CD4-positive, CD25-positive, alpha-beta regulatory T cell (primary cell): ENCODE measurements at regions not wholly inside any gene's neighbourhood (a gene's known extent, or its start where the extent isn't known, plus 50 kb on each side); places are given as distances from the start of the nearest gene placed in this dataset.
"Not testable (repeated sequence)": the region's sequence is repeated elsewhere in the genome, so short reads cannot be mapped to it uniquely, and the experiment has no call there.

Experiments
- ATAC-seq, 2 donors: fragments of 150-1000 bp; cut with Tn5 transposase; one replicate each; pipeline ENCODE4 v1.10.0; 2021; ENCODE audit warnings: low read depth in 2 of 2, moderate number of reproducible peaks in 2 of 2, moderate library complexity in 1 of 2
- DNase-seq, 3 donors: peaks; one replicate each; pipeline versions ENCODE4 v3.0.0 to v3.0.0-alpha.2; 2012 to 2022; ENCODE audit warnings: mixed read lengths in 1 of 3
- H3K27ac ChIP-seq: one replicate; pipeline ENCODE4 v1.7.0; 2013; ENCODE audit warnings: mild to moderate bottlenecking, low read length; ENCODE audit not compliant: insufficient read depth, poor library complexity, severe bottlenecking
- H3K27me3 ChIP-seq: one replicate; pipeline ENCODE4 v1.7.0; 2013; ENCODE audit warnings: low read length; ENCODE audit not compliant: control insufficient read depth, insufficient read depth
- H3K36me3 ChIP-seq: one replicate; pipeline ENCODE4 v1.7.0; 2013; ENCODE audit warnings: mild to moderate bottlenecking, low read length, moderate library complexity; ENCODE audit not compliant: control insufficient read depth, insufficient read depth
- H3K4me1 ChIP-seq: 2 replicates; pipeline ENCODE4 v1.7.0; 2013; ENCODE audit warnings: mild to moderate bottlenecking, low read length; ENCODE audit not compliant: insufficient read depth, control insufficient read depth, poor library complexity, severe bottlenecking
- H3K4me3 ChIP-seq: one replicate; pipeline ENCODE4 v1.7.0; 2013; ENCODE audit warnings: low read depth, mild to moderate bottlenecking, low read length, moderate library complexity
- H3K9me3 ChIP-seq, 2 experiments: 1 replicate in 1 of 2; 2 replicates in 1 of 2; pipeline ENCODE4 v1.7.0; 2013; ENCODE audit warnings: low read length in 2 of 2, mild to moderate bottlenecking in 1 of 2, moderate library complexity in 1 of 2; ENCODE audit not compliant: control insufficient read depth in 2 of 2
- H3K27ac Mint-ChIP-seq, 3 donors: one replicate each; pipeline ENCODE4 v1.8.0; 2020 to 2022; ENCODE audit warnings: mild to moderate bottlenecking in 3 of 3, mixed read lengths in 3 of 3, moderate library complexity in 2 of 3
- H3K27me3 Mint-ChIP-seq: one replicate; pipeline ENCODE4 v1.8.0; 2022; ENCODE audit warnings: mild to moderate bottlenecking, mixed read lengths
- H3K36me3 Mint-ChIP-seq: one replicate; pipeline ENCODE4 v1.8.0; 2020; ENCODE audit warnings: mixed read lengths
- H3K4me1 Mint-ChIP-seq, 4 donors: one replicate each; pipeline ENCODE4 v1.8.0; 2020 to 2022; ENCODE audit warnings: mixed read lengths in 4 of 4, mild to moderate bottlenecking in 1 of 4
- H3K4me3 Mint-ChIP-seq, 4 donors: one replicate each; pipeline ENCODE4 v1.8.0; 2020 to 2022; ENCODE audit warnings: mild to moderate bottlenecking in 4 of 4, mixed read lengths in 4 of 4, moderate library complexity in 3 of 4
- H3K9me3 Mint-ChIP-seq, 7 donors: one replicate each; pipeline ENCODE4 v1.8.0; 2020 to 2022; ENCODE audit warnings: mixed read lengths in 7 of 7, mild to moderate bottlenecking in 3 of 7, moderate library complexity in 2 of 7

GRCh38 chr12:97640826-97641225 lies 178.2 kb downstream of the RMST start:
- no peaks in the 10 kb centered on the region for H3K9me3 ChIP-seq
- H3K9me3 Mint-ChIP-seq = peaks cover 0 to 11% (median 2%) of the 10 kb centered on the region in 7 donors
- H3K36me3 Mint-ChIP-seq = no peaks in the 10 kb centered on the region
- ATAC-seq (no peak), DNase-seq (no peak)
- no peak overlapping the region for H3K27ac Mint-ChIP-seq
- no peak overlapping the region for H3K4me3 Mint-ChIP-seq
- H3K27me3 ChIP-seq = no peaks in the 10 kb centered on the region
- H3K4me1 ChIP-seq = no peaks in the 10 kb centered on the region
- no peak overlapping the region for H3K27ac ChIP-seq
- no peaks in the 10 kb centered on the region for H3K36me3 ChIP-seq
- H3K4me3 ChIP-seq = no peak overlapping the region
- no peaks in the 10 kb centered on the region for H3K27me3 Mint-ChIP-seq
- H3K4me1 Mint-ChIP-seq = no peaks in the 10 kb centered on the region

- no peaks in the 10 kb centered on the region for H3K9me3 ChIP-seq
- no peaks in the 10 kb centered on the region for H3K4me1 ChIP-seq
- H3K4me3 ChIP-seq = no peak overlapping the region
- no peaks in the 10 kb centered on the region for H3K27me3 ChIP-seq
- no peaks in the 10 kb centered on the region for H3K36me3 Mint-ChIP-seq
- DNase-seq = no peak
- H3K36me3 ChIP-seq = no peaks in the 10 kb centered on the region
- H3K4me3 Mint-ChIP-seq = no peak overlapping the region
- H3K27me3 Mint-ChIP-seq = no peaks in the 10 kb centered on the region
- H3K27ac ChIP-seq = no peak overlapping the region
- no peaks in the 10 kb centered on the region for H3K4me1 Mint-ChIP-seq
- H3K27ac Mint-ChIP-seq = no peak overlapping the region
- ATAC-seq = no peak
- H3K9me3 Mint-ChIP-seq = peaks cover 0 to 8% (median 2%) of the 10 kb centered on the region in 7 donors
Observed at GRCh38 chr12:97642911-97643310, 180.3 kb downstream of the RMST start.

DNA sequence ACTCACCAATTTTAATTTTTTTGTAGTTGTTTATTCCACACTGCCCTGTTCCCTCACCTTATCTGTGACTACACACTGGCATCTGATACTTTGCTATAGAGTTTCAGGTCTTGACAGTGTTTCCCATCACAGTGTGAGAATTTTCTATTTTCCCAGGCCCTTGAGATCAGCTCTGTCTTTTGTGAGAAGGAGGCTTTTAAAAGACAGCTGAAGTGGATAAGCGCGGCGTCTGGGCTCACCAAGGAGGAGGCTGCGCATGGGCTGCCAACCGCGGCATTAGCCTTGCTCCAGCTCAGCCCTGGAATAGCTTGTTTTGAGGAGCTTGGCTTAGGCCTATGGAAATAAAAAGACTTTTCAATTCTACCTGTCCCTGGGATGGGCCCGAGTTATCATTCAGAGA lies 181.3 kb downstream of the RMST start:
- no peak overlapping the region for H3K27ac ChIP-seq
- no peak overlapping the region for H3K27ac Mint-ChIP-seq
- H3K36me3 ChIP-seq = no peaks in the 10 kb centered on the region
- H3K27me3 ChIP-seq = no peaks in the 10 kb centered on the region
- H3K9me3 Mint-ChIP-seq = peaks cover 0 to 8% (median 2%) of the 10 kb centered on the region in 7 donors
- H3K27me3 Mint-ChIP-seq = no peaks in the 10 kb centered on the region
- no peak overlapping the region for H3K4me3 Mint-ChIP-seq
- ATAC-seq (no peak), DNase-seq (no peak)
- H3K9me3 ChIP-seq = no peaks in the 10 kb centered on the region
- no peaks in the 10 kb centered on the region for H3K4me1 ChIP-seq
- H3K4me1 Mint-ChIP-seq = no peaks in the 10 kb centered on the region
- H3K4me3 ChIP-seq = no peak overlapping the region
- H3K36me3 Mint-ChIP-seq = no peaks in the 10 kb centered on the region

- Mint-ChIP-seq H3K4me1 (no peaks in the 10 kb centered on the region), H3K27me3 (no peaks in the 10 kb centered on the region), H3K36me3 (no peaks in the 10 kb centered on the region), H3K9me3 (peaks cover 0 to 9% (median 2%) of the 10 kb centered on the region in 7 donors), H3K4me3 (no peak overlapping the region), H3K27ac (no peak overlapping the region)
- Histone ChIP-seq H3K4me3 (no peak overlapping the region), H3K27ac (no peak overlapping the region), H3K9me3 (no peaks in the 10 kb centered on the region), H3K36me3 (no peaks in the 10 kb centered on the region), H3K4me1 (no peaks in the 10 kb centered on the region), H3K27me3 (no peaks in the 10 kb centered on the region)
- ATAC-seq = no peak
- no peak for DNase-seq
Observed at GRCh38 chr12:97645726-97646125, 183.1 kb downstream of the RMST start.

- H3K4me1 Mint-ChIP-seq = no peaks in the 10 kb centered on the region
- no peaks in the 10 kb centered on the region for H3K36me3 Mint-ChIP-seq
Observed at GRCh38 chr12:97647142-97647541, 184.5 kb downstream of the RMST start.

GRCh38 chr12:97650242-97650641 lies 187.6 kb downstream of the RMST start:
- H3K4me3 ChIP-seq = no peak overlapping the region
- no peaks in the 10 kb centered on the region for H3K9me3 ChIP-seq
- DNase-seq = no peak
- H3K4me1 ChIP-seq = no peaks in the 10 kb centered on the region
- no peak overlapping the region for H3K27ac Mint-ChIP-seq
- H3K9me3 Mint-ChIP-seq = peaks cover 0 to 6% (median 4%) of the 10 kb centered on the region in 7 donors
- H3K4me3 Mint-ChIP-seq = no peak overlapping the region
- no peaks in the 10 kb centered on the region for H3K4me1 Mint-ChIP-seq
- ATAC-seq = no peak
- no peaks in the 10 kb centered on the region for H3K36me3 Mint-ChIP-seq
- no peaks in the 10 kb centered on the region for H3K27me3 Mint-ChIP-seq
- no peaks in the 10 kb centered on the region for H3K27me3 ChIP-seq
- H3K36me3 ChIP-seq = no peaks in the 10 kb centered on the region
- H3K27ac ChIP-seq = no peak overlapping the region

More at GRCh38 chr12:97647142-97647541, 184.5 kb downstream of the RMST start:
- Histone ChIP-seq H3K4me1 (no peaks in the 10 kb centered on the region), H3K27me3 (no peaks in the 10 kb centered on the region), H3K9me3 (no peaks in the 10 kb centered on the region), H3K36me3 (no peaks in the 10 kb centered on the region), H3K27ac (no peak overlapping the region), H3K4me3 (no peak overlapping the region)
- Mint-ChIP-seq H3K4me3 (no peak overlapping the region), H3K27ac (no peak overlapping the region), H3K9me3 (peaks cover 0 to 9% (median 0%) of the 10 kb centered on the region in 7 donors), H3K27me3 (no peaks in the 10 kb centered on the region)
- ATAC-seq = no peak
- no peak for DNase-seq

GRCh38 chr12:97656548-97656947 lies 193.9 kb downstream of the RMST start:
- H3K36me3 ChIP-seq, H3K9me3 Mint-ChIP-seq, H3K27ac Mint-ChIP-seq, DNase-seq, H3K4me1 Mint-ChIP-seq, H3K36me3 Mint-ChIP-seq, H3K4me3 Mint-ChIP-seq, ATAC-seq, H3K27me3 Mint-ChIP-seq, H3K4me3 ChIP-seq, H3K27ac ChIP-seq, H3K27me3 ChIP-seq, H3K4me1 ChIP-seq, H3K9me3 ChIP-seq: not testable (repeated sequence)

GRCh38 chr12:97659117-97659880 lies 196.7 kb downstream of the RMST start:
- Mint-ChIP-seq H3K27me3 (no peaks in the 10 kb centered on the region), H3K36me3 (no peaks in the 10 kb centered on the region), H3K4me1 (no peaks in the 10 kb centered on the region), H3K9me3 (peaks cover 0 to 12% (median 5%) of the 10 kb centered on the region in 7 donors), H3K27ac (no peak overlapping the region), H3K4me3 (no peak overlapping the region)
- H3K4me1 ChIP-seq = no peaks in the 10 kb centered on the region
- no peak overlapping the region for H3K27ac ChIP-seq
- DNase-seq (no peak), ATAC-seq (no peak)
- no peak overlapping the region for H3K4me3 ChIP-seq
- H3K27me3 ChIP-seq = no peaks in the 10 kb centered on the region
- H3K9me3 ChIP-seq = no peaks in the 10 kb centered on the region
- H3K36me3 ChIP-seq = no peaks in the 10 kb centered on the region
